AG04450 (cell line): ENCODE measurements at regions not wholly inside any gene's neighbourhood (a gene's known extent, or its start where the extent isn't known, plus 50 kb on each side); places are given as distances from the start of the nearest gene placed in this dataset.

Source experiments
- CTCF ChIA-PET: fragments of 300-600, 350-600 bp; formaldehyde crosslinking; extraction: SDS; loops from one replicate; lab custom pipeline; 2022; ENCODE audit warnings: antibody characterized with exemption, inconsistent platforms; lab: Charles Lee
- POLR2A ChIA-PET: fragments of 350-600 bp; formaldehyde crosslinking; extraction: SDS; loops from one replicate; lab custom pipeline; 2021; ENCODE audit warnings: antibody characterized with exemption, inconsistent platforms; lab: Yijun Ruan, JAX
- DNase-seq: peaks from one replicate; pipeline ENCODE4 v3.0.0-alpha.2; 2011; ENCODE audit warnings: low read depth, low spot score
- H3K27ac ChIP-seq: one replicate; pipeline ENCODE4 v1.5.1; 2012; ENCODE audit warnings: low read depth, low read length, control low read depth
- H3K27me3 ChIP-seq: one replicate; pipeline ENCODE4 v1.6.0; 2012; ENCODE audit warnings: low read length; ENCODE audit not compliant: control insufficient read depth, insufficient read depth
- H3K4me3 ChIP-seq: 2 replicates; pipeline ENCODE4 v1.5.1; 2011; ENCODE audit warnings: mild to moderate bottlenecking, low read depth, low read length, control low read depth
- H3K9me3 ChIP-seq: 2 replicates; pipeline ENCODE4 v1.5.1; 2012; ENCODE audit warnings: low read length; ENCODE audit not compliant: control insufficient read depth, insufficient read depth
- TF ChIP-seq, protein P1 (sequence below): IDR thresholded peaks from 2 replicates; pipeline ENCODE4 v1.5.1; 2011; ENCODE audit warnings: low read depth, low read length, control low read depth, inconsistent platforms

GRCh38 chr4:123640271-123640670 lies 243.7 kb downstream of the SPRY1 start:
- TF ChIP-seq, protein P1, sequence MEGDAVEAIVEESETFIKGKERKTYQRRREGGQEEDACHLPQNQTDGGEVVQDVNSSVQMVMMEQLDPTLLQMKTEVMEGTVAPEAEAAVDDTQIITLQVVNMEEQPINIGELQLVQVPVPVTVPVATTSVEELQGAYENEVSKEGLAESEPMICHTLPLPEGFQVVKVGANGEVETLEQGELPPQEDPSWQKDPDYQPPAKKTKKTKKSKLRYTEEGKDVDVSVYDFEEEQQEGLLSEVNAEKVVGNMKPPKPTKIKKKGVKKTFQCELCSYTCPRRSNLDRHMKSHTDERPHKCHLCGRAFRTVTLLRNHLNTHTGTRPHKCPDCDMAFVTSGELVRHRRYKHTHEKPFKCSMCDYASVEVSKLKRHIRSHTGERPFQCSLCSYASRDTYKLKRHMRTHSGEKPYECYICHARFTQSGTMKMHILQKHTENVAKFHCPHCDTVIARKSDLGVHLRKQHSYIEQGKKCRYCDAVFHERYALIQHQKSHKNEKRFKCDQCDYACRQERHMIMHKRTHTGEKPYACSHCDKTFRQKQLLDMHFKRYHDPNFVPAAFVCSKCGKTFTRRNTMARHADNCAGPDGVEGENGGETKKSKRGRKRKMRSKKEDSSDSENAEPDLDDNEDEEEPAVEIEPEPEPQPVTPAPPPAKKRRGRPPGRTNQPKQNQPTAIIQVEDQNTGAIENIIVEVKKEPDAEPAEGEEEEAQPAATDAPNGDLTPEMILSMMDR: no peak
- ChIA-PET CTCF (interaction anchor here (0.5 kb wide), 1 partner anchor 51 kb away, joined by 3 read pairs; no protein-coding TSS in a partner anchor), POLR2A (no interaction called here)
- Histone ChIP-seq H3K27me3 (peaks cover 2% of the 10 kb centered on the region), H3K27ac (peak overlapping the region; percentile 22), H3K9me3 (no peaks in the 10 kb centered on the region; the same call in 1 of the 2 replicates), H3K4me3 (no peak overlapping the region)
- no peak for DNase-seq

GRCh38 chr4:123640824-123641223 lies 244.2 kb downstream of the SPRY1 start:
- ChIA-PET CTCF (no interaction called here), POLR2A (no interaction called here)
- no peak overlapping the region for H3K4me3 ChIP-seq
- peaks cover 2% of the 10 kb centered on the region for H3K27me3 ChIP-seq
- H3K27ac ChIP-seq: no peak overlapping the region
- TF ChIP-seq, protein P1: no peak
- no peaks in the 10 kb centered on the region; the same call in 1 of the 2 replicates for H3K9me3 ChIP-seq
- DNase-seq: no peak

- Histone ChIP-seq H3K27me3 (no peaks in the 10 kb centered on the region), H3K4me3 (no peak overlapping the region), H3K27ac (no peak overlapping the region), H3K9me3 (no peaks in the 10 kb centered on the region; the same call in 1 of the 2 replicates)
- ChIA-PET CTCF (no interaction called here), POLR2A (no interaction called here)
- TF ChIP-seq, protein P1: no peak
- DNase-seq: no peak
Measured at GRCh38 chr4:123643691-123644090, 247.1 kb downstream of the SPRY1 start.

GRCh38 chr4:123649250-123649644 lies 252.7 kb downstream of the SPRY1 start:
- DNase-seq: no peak
- TF ChIP-seq, protein P1: no peak
- ChIA-PET POLR2A (no interaction called here), CTCF (interaction anchor here (1.2 to 3.2 kb wide), 2 partner anchors 11 to 546 kb away, joined by 5 to 28 read pairs; no protein-coding TSS in a partner anchor)
- Histone ChIP-seq H3K27ac (no peak overlapping the region), H3K9me3 (no peaks in the 10 kb centered on the region), H3K27me3 (no peaks in the 10 kb centered on the region), H3K4me3 (no peak overlapping the region)

DNA sequence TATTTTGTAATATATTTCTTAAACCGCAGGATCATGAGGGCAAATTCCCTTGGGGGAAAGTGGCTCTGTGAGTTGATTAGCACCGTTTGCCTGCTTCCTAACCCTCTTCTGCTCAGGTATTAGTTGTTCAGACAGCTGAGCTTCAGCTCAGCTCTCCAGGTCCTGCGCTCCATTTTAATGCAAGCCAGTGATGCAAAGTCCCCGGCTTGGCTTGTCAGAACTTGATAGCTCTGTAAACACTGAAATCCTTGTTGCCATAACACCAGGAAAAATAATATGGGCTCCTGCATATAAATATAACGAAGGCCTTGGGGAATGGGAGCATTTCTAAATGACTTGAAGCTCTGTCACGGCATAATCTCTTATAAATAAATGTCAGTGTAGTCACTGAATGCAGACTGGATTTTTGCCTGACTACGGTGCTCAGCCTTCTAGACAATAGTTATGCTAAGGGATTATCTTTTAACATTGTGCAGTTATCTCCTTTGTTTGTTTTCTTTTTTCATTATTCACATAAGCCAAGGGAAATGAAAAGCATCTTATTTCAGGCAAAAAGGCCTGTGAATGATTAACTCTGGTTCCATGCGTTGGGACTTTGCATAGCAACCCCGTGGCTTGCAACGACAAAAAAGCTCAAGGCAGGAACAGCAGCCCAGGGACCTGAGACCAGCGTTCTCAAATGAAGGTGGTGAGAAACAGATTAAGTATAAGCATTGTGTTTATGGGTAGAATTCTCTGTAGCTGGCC lies 253.2 kb downstream of the SPRY1 start:
- ChIA-PET POLR2A (no interaction called here), CTCF (interaction anchor here (1.2 to 3.2 kb wide), 2 partner anchors 11 to 547 kb away, joined by 5 to 28 read pairs; no protein-coding TSS in a partner anchor)
- Histone ChIP-seq H3K4me3 (no peak overlapping the region), H3K9me3 (no peaks in the 10 kb centered on the region), H3K27me3 (no peaks in the 10 kb centered on the region), H3K27ac (no peak overlapping the region)
- TF ChIP-seq, protein P1: no peak
- DNase-seq: peak; percentile 58
